SK-N-SH treated with all-trans-retinoic acid at 6 μM for 48 hours (cell line): ENCODE measurements at regions not wholly inside any gene's neighbourhood (a gene's known extent, or its start where the extent isn't known, plus 50 kb on each side); places are given as distances from the start of the nearest gene placed in this dataset.

Experiments used
- ATAC-seq: fragments of 200-7000 bp; cut with Tn5 transposase; 3 replicates; pipeline ENCODE4 v1.9.1; 2020; ENCODE audit warnings: mild to moderate bottlenecking, moderate library complexity
- ARNTL ChIP-seq: fragments of 450-650 bp; formaldehyde crosslinking; IDR thresholded peaks from 2 replicates; pipeline ENCODE4 v1.5.0; 2020; ENCODE audit warnings: low read depth, mild to moderate bottlenecking, moderate library complexity, borderline replicate concordance
- BACH2 ChIP-seq: fragments of 250-450 bp; sonication (Bioruptor Pico); IDR thresholded peaks from 2 replicates; pipeline ENCODE4 v1.9.0; 2021; ENCODE audit warnings: mild to moderate bottlenecking, borderline replicate concordance
- CSDC2 ChIP-seq: fragments of 250-450 bp; sonication (Bioruptor Pico); IDR thresholded peaks from 2 replicates; pipeline ENCODE4 v1.5.0; 2020; ENCODE audit warnings: mild to moderate bottlenecking, moderate library complexity
- CSRNP3 ChIP-seq: fragments of 250-450 bp; sonication (Bioruptor Pico); IDR thresholded peaks from 2 replicates; pipeline ENCODE4 v1.5.1; 2021; ENCODE audit warnings: mild to moderate bottlenecking, moderate library complexity
- ESRRG ChIP-seq: fragments of 250-450 bp; sonication (Bioruptor Pico); IDR thresholded peaks from 2 replicates; pipeline ENCODE4 v1.6.1; 2021; ENCODE audit warnings: mild to moderate bottlenecking
- GLIS3 ChIP-seq: fragments of 250-450 bp; sonication (Bioruptor Pico); IDR thresholded peaks from 2 replicates; pipeline ENCODE4 v1.5.0; 2020; ENCODE audit warnings: mild to moderate bottlenecking, moderate library complexity
- OSR1 ChIP-seq: fragments of 250-450 bp; sonication (Bioruptor Pico); IDR thresholded peaks from 2 replicates; pipeline ENCODE4 v1.8.0; 2022; ENCODE audit warnings: moderate library complexity, mild to moderate bottlenecking, inconsistent platforms
- PATZ1 ChIP-seq: fragments of 250-450 bp; sonication (Bioruptor Pico); IDR thresholded peaks from 2 replicates; pipeline ENCODE4 v1.8.0; 2020; ENCODE audit warnings: mild to moderate bottlenecking, moderate library complexity, borderline replicate concordance
- POU6F1 ChIP-seq: fragments of 250-450 bp; sonication (Bioruptor Pico); IDR thresholded peaks from 2 replicates; pipeline ENCODE4 v1.8.0; 2021; ENCODE audit warnings: low read depth, mild to moderate bottlenecking, moderate library complexity, borderline replicate concordance
- PPARA ChIP-seq: fragments of 250-450 bp; sonication (Bioruptor Pico); IDR thresholded peaks from 2 replicates; pipeline ENCODE4 v1.5.0; 2020; ENCODE audit warnings: mild to moderate bottlenecking, borderline replicate concordance
- TCF4 ChIP-seq: fragments of 250-450 bp; sonication (Bioruptor Pico); IDR thresholded peaks from 2 replicates; pipeline ENCODE4 v1.8.0; 2021; ENCODE audit warnings: mild to moderate bottlenecking, moderate library complexity, borderline replicate concordance
- TOX ChIP-seq: fragments of 250-450 bp; sonication (Bioruptor Pico); IDR thresholded peaks from 2 replicates; pipeline ENCODE4 v1.8.0; 2021; ENCODE audit warnings: mild to moderate bottlenecking, moderate library complexity, borderline replicate concordance
- TSHZ2 ChIP-seq: fragments of 250-450 bp; sonication (Bioruptor Pico); IDR thresholded peaks from 2 replicates; pipeline ENCODE4 v1.5.0; 2020; ENCODE audit warnings: mild to moderate bottlenecking, moderate library complexity
- ZC3H10 ChIP-seq: fragments of 250-450 bp; sonication (Bioruptor Pico); IDR thresholded peaks from 2 replicates; pipeline ENCODE4 v1.5.1; 2021; ENCODE audit warnings: mild to moderate bottlenecking, moderate library complexity
- ZFP3 ChIP-seq: fragments of 250-450 bp; sonication (Bioruptor Pico); IDR thresholded peaks from 2 replicates; pipeline ENCODE4 v1.5.0; 2020; ENCODE audit warnings: mild to moderate bottlenecking, moderate library complexity
- ZFP30 ChIP-seq: fragments of 450-650 bp; formaldehyde crosslinking; IDR thresholded peaks from 2 replicates; pipeline ENCODE4 v1.5.0; 2022; ENCODE audit warnings: mild to moderate bottlenecking, moderate library complexity
- ZNF565 ChIP-seq: fragments of 450-650 bp; formaldehyde crosslinking; conservative IDR thresholded peaks from 2 replicates; pipeline ENCODE4 v1.5.0; 2020; ENCODE audit warnings: low read depth, mild to moderate bottlenecking, moderate library complexity
- ZNF70 ChIP-seq: fragments of 450-650 bp; formaldehyde crosslinking; IDR thresholded peaks from 2 replicates; pipeline ENCODE4 v1.5.0; 2020; ENCODE audit warnings: mild to moderate bottlenecking, moderate library complexity
- ZNF8 ChIP-seq: fragments of 450-650 bp; formaldehyde crosslinking; IDR thresholded peaks from 2 replicates; pipeline ENCODE4 v1.5.0; 2020; ENCODE audit warnings: mild to moderate bottlenecking, moderate library complexity
- TF ChIP-seq, protein P1 (sequence below): fragments of 250-450 bp; sonication (Bioruptor Pico); IDR thresholded peaks from 2 replicates; pipeline ENCODE4 v1.5.1; 2020; ENCODE audit warnings: low read depth, mild to moderate bottlenecking, moderate library complexity

GRCh38 chr10:2410049-2410448 lies 657.3 kb upstream of the PFKP start:
- TF ChIP-seq TOX (CRISPR knock-in tag) (no peak), CSRNP3 (CRISPR knock-in tag) (no peak), OSR1 (CRISPR knock-in tag) (no peak), ZFP3 (CRISPR knock-in tag) (no peak), ARNTL (no peak), TCF4 (CRISPR knock-in tag) (no peak), ZNF8 (CRISPR knock-in tag) (no peak), GLIS3 (no peak), ZFP30 (CRISPR knock-in tag) (no peak), ZNF70 (CRISPR knock-in tag) (no peak), BACH2 (CRISPR knock-in tag) (no peak), PATZ1 (no peak)
- TF ChIP-seq, protein P1, sequence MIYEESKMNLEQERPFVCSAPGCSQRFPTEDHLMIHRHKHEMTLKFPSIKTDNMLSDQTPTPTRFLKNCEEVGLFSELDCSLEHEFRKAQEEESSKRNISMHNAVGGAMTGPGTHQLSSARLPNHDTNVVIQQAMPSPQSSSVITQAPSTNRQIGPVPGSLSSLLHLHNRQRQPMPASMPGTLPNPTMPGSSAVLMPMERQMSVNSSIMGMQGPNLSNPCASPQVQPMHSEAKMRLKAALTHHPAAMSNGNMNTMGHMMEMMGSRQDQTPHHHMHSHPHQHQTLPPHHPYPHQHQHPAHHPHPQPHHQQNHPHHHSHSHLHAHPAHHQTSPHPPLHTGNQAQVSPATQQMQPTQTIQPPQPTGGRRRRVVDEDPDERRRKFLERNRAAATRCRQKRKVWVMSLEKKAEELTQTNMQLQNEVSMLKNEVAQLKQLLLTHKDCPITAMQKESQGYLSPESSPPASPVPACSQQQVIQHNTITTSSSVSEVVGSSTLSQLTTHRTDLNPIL, result no peak
- ATAC-seq, result no peak

DNA sequence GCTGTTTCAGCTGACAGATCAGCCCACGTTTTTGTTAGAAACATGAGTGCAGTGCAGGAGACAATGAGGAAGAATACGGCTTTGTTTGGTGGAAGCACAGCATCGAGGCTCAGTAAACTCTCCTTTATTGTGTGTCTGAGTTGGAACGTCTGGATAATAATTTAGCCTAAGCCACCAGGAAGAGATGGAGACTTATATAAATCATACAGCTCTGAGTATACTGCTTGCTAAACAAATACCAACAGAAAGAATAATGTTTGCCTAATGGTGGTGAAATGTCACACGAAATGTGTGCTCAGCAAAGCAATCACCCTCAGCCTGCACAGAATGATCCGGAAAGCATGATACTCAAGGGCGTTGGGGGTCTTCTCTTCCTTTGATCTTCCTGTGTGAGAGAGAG lies 664.1 kb upstream of the ADARB2 start:
- no peak for TF ChIP-seq ZNF8 (CRISPR knock-in tag)
- TF ChIP-seq POU6F1 (CRISPR knock-in tag), result no peak
- TF ChIP-seq, protein P1, result no peak
- TF ChIP-seq ESRRG (CRISPR knock-in tag), result no peak
- no peak for TF ChIP-seq TCF4 (CRISPR knock-in tag)
- no peak for TF ChIP-seq ZFP30 (CRISPR knock-in tag)
- TF ChIP-seq GLIS3, result no peak
- TF ChIP-seq PPARA (CRISPR knock-in tag), result no peak
- ATAC-seq, result no peak

GRCh38 chr10:2399482-2399881 lies 662.2 kb upstream of the ADARB2 start:
- no peak for TF ChIP-seq ZFP30 (CRISPR knock-in tag)
- TF ChIP-seq TSHZ2 (CRISPR knock-in tag), result no peak
- TF ChIP-seq ZC3H10 (CRISPR knock-in tag), result no peak
- no peak for TF ChIP-seq CSDC2 (CRISPR knock-in tag)
- no peak for TF ChIP-seq ESRRG (CRISPR knock-in tag)
- TF ChIP-seq ZNF565 (CRISPR knock-in tag), result no peak
- TF ChIP-seq PPARA (CRISPR knock-in tag), result no peak
- TF ChIP-seq POU6F1 (CRISPR knock-in tag), result no peak
- no peak for TF ChIP-seq BACH2 (CRISPR knock-in tag)
- no peak for TF ChIP-seq GLIS3
- no peak for TF ChIP-seq TOX (CRISPR knock-in tag)
- TF ChIP-seq OSR1 (CRISPR knock-in tag), result no peak
- ATAC-seq, result no peak
